MCF 10A (cell line): ENCODE measurements at regions not wholly inside any gene's neighbourhood (a gene's known extent, or its start where the extent isn't known, plus 50 kb on each side); places are given as distances from the start of the nearest gene placed in this dataset.

Experiments used
- BruUV-seq: library from RNA; stranded (reverse); fragments of 400-500 nt; replicated peaks from 2 replicates; lab custom pipeline; 2021; lab: Mats Ljungman, UMichigan
- CTCF ChIA-PET: fragments of 300-600 bp; sonication (Branson Sonifier 250); formaldehyde crosslinking; extraction: SDS; loops from one replicate; lab custom pipeline; 2021; ENCODE audit warnings: antibody characterized with exemption, inconsistent platforms; lab: Yijun Ruan, JAX
- POLR2A ChIA-PET: fragments of 300-600, 350-650 bp; sonication (Branson Sonifier 250); formaldehyde crosslinking; extraction: SDS; loops from one replicate; lab custom pipeline; 2020; ENCODE audit warnings: antibody characterized with exemption, inconsistent platforms; lab: Yijun Ruan, JAX
- DNase-seq: peaks from one replicate; pipeline ENCODE4 v3.0.0-alpha.2; 2018; ENCODE audit not compliant: unreplicated experiment
- H3K27ac Mint-ChIP-seq: one replicate; pipeline ENCODE4 v1.8.0; 2022; ENCODE audit warnings: mild to moderate bottlenecking, low read depth, mixed read lengths; ENCODE audit not compliant: unreplicated experiment
- H3K27me3 Mint-ChIP-seq: one replicate; pipeline ENCODE4 v1.8.0; 2022; ENCODE audit warnings: mixed read lengths; ENCODE audit not compliant: insufficient read depth, unreplicated experiment
- H3K36me3 Mint-ChIP-seq: one replicate; pipeline ENCODE4 v1.8.0; 2022; ENCODE audit warnings: mild to moderate bottlenecking, moderate library complexity, mixed read lengths; ENCODE audit not compliant: insufficient read depth, unreplicated experiment
- H3K4me1 Mint-ChIP-seq: one replicate; pipeline ENCODE4 v1.8.0; 2022; ENCODE audit warnings: mixed read lengths; ENCODE audit not compliant: insufficient read depth, unreplicated experiment
- H3K4me3 Mint-ChIP-seq: one replicate; pipeline ENCODE4 v1.8.0; 2022; ENCODE audit warnings: mild to moderate bottlenecking, moderate library complexity, mixed read lengths; ENCODE audit not compliant: unreplicated experiment
- H3K9me3 Mint-ChIP-seq: one replicate; pipeline ENCODE4 v1.8.0; 2022; ENCODE audit warnings: mixed read lengths; ENCODE audit not compliant: unreplicated experiment
- CTCF ChIP-seq: fragments of 200-600 bp; IDR thresholded peaks from one replicate; pipeline ENCODE4 v1.8.0; 2022; ENCODE audit warnings: antibody characterized with exemption, mild to moderate bottlenecking; ENCODE audit not compliant: unreplicated experiment
- intact Hi-C: fragments of 100-400 bp; cut with micrococcal nuclease; formaldehyde crosslinking; loops from 2 replicates; pipeline ENCODE4 v1.14.1; 2022

- BruUV-seq, result no TSS peak
- POLR2A ChIA-PET, result no interaction called here
- Mint-ChIP-seq H3K36me3 (no peaks in the 10 kb centered on the region), H3K9me3 (peaks cover 8% of the 10 kb centered on the region), H3K4me3 (no peak overlapping the region), H3K27me3 (no peaks in the 10 kb centered on the region), H3K4me1 (no peaks in the 10 kb centered on the region), H3K27ac (no peak overlapping the region)
- no peak for TF ChIP-seq CTCF
- no peak for DNase-seq
- intact Hi-C loops, result no loop called here
- CTCF ChIA-PET, result interaction anchor here (0.5 kb wide), 1 partner anchor 1835 kb away, joined by 9 read pairs; no protein-coding TSS in a partner anchor
Measured at GRCh38 chr2:129717560-129718130, 261.8 kb upstream of the RAB6C start.

GRCh38 chr2:129719335-129719734 is 260.1 kb upstream of the RAB6C start:
- Mint-ChIP-seq H3K4me1 (no peaks in the 10 kb centered on the region), H3K27ac (no peak overlapping the region), H3K4me3 (no peak overlapping the region), H3K27me3 (no peaks in the 10 kb centered on the region), H3K36me3 (no peaks in the 10 kb centered on the region), H3K9me3 (peaks cover 8% of the 10 kb centered on the region)
- no TSS peak for BruUV-seq
- ChIA-PET CTCF (no interaction called here), POLR2A (no interaction called here)
- intact Hi-C loops, result no loop called here
- TF ChIP-seq CTCF, result no peak
- no peak for DNase-seq

DNA sequence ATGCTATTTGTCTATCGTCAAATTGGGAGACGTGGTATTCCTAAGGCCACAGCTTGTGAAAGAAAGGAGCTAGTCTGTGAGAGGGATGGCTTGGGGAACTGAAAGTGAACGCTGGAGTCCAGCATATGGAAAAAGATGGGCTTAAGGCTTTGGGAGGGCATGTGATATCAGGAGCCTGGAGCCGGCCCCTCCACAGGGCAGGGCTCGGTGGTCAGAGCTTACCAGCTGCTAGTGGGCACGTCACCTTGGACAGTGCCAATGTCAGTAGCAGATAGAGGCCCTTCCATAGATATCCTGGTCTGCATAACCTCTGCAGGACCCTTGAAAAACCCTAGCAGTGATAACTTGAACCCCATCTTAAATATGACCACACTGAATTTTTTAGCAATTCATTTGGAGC is 259.1 kb upstream of the RAB6C start:
- Mint-ChIP-seq H3K27me3 (no peaks in the 10 kb centered on the region), H3K4me1 (no peaks in the 10 kb centered on the region), H3K4me3 (no peak overlapping the region), H3K36me3 (no peaks in the 10 kb centered on the region), H3K27ac (no peak overlapping the region), H3K9me3 (peaks cover 8% of the 10 kb centered on the region)
- ChIA-PET CTCF (interaction anchor here (0.6 kb wide), 1 partner anchor 205 kb away, joined by 4 read pairs; no protein-coding TSS in a partner anchor), POLR2A (no interaction called here)
- intact Hi-C loops, result no loop called here
- DNase-seq, result no peak
- BruUV-seq, result no TSS peak
- TF ChIP-seq CTCF, result no peak

DNA sequence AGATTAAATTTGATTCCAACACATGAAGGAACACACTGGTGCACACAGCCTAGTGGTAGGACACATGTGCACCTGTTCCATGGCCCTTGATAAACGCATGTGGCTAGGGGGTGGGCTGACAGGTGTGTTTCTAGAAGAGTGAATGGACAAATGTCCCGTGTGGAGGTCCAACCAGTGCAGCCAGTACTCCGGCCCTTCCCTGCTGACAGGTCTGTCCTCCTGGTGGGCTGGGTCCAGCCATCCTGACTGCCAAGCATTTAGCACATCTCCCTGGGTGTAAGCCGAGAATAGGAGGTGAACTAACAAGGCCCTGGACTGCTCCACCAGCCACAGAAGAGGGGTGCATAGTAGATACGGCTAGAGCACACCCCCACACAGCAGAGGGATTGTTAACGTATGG is 258.7 kb upstream of the RAB6C start:
- no peak for TF ChIP-seq CTCF
- no peak for DNase-seq
- no peaks in the 10 kb centered on the region for H3K36me3 Mint-ChIP-seq
- POLR2A ChIA-PET, result interaction anchor here (0.7 kb wide), 1 partner anchor 174 kb away, joined by 3 read pairs; no protein-coding TSS in a partner anchor
- no peak overlapping the region for H3K27ac Mint-ChIP-seq
- H3K9me3 Mint-ChIP-seq, result peaks cover 8% of the 10 kb centered on the region
- BruUV-seq, result no TSS peak
- H3K4me3 Mint-ChIP-seq, result no peak overlapping the region
- no peaks in the 10 kb centered on the region for H3K4me1 Mint-ChIP-seq
- H3K27me3 Mint-ChIP-seq, result no peaks in the 10 kb centered on the region
- CTCF ChIA-PET, result interaction anchor here (0.6 kb wide), 1 partner anchor 206 kb away, joined by 4 read pairs; no protein-coding TSS in a partner anchor
- intact Hi-C loops, result no loop called here
